Vagina (tissue), 2 donors: ENCODE measurements at regions not wholly inside any gene's neighbourhood (a gene's known extent, or its start where the extent isn't known, plus 50 kb on each side); places are given as distances from the start of the nearest gene placed in this dataset.

ENCODE experiments used
- POLR2A ChIP-seq, 2 donors: fragments of 450-650 bp; IDR thresholded peaks; one replicate each; pipeline ENCODE4 v1.6.1; 2017; ENCODE audit warnings: antibody characterized with exemption in 2 of 2, mild to moderate bottlenecking in 2 of 2, moderate library complexity in 2 of 2
- POLR2AphosphoS5 ChIP-seq, 2 donors: sonication (generic); formaldehyde crosslinking; IDR thresholded peaks; one replicate each; pipeline ENCODE4 v1.9.0; 2017; ENCODE audit warnings: antibody characterized with exemption in 2 of 2, mild to moderate bottlenecking in 2 of 2, low read depth in 1 of 2; ENCODE audit not compliant: insufficient read depth in 1 of 2
- TF ChIP-seq, protein P1 (sequence below), 3 experiments: fragments of 450-650 bp in 2 of 3; fragments of 200-600 bp in 1 of 3; sonication (generic) in 1 of 3; IDR thresholded peaks; one replicate each; pipeline ENCODE4 v1.5.1; 2017 to 2019; ENCODE audit warnings: antibody characterized with exemption in 3 of 3, mild to moderate bottlenecking in 2 of 3, moderate library complexity in 2 of 3

DNA sequence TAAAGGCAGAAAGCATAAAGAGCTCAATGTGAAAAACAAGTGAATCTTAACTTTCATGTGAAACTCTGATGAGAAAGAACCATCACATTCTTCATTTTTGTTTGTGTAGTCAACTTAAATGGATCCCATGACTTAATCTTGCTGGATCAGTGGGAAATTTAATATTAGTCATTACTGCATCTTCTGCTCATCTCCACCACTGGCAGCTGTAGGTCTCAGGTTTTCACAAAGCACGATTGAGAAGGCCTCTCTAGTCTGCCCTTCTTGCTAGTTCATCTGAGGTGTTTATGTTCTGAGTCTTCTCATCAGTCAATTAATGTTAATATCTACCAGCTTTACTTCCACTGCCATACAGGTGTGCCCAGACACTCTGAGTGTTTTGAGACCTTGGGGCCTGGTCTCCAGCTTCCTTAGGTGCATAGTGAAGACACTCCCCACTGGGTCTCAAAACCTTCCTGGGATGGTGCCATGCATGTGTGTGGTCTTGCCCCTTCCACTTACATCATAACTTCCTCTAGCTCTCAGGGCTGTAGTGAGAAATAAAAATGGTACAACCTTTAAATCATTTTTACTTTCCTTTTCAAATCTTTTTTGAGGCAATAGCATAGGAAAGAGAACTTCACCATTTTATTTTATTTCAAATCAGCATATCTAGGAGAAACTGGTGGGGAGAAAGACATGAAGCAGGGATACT is 421.6 kb upstream of the CBLB start:
- TF ChIP-seq, protein P1, sequence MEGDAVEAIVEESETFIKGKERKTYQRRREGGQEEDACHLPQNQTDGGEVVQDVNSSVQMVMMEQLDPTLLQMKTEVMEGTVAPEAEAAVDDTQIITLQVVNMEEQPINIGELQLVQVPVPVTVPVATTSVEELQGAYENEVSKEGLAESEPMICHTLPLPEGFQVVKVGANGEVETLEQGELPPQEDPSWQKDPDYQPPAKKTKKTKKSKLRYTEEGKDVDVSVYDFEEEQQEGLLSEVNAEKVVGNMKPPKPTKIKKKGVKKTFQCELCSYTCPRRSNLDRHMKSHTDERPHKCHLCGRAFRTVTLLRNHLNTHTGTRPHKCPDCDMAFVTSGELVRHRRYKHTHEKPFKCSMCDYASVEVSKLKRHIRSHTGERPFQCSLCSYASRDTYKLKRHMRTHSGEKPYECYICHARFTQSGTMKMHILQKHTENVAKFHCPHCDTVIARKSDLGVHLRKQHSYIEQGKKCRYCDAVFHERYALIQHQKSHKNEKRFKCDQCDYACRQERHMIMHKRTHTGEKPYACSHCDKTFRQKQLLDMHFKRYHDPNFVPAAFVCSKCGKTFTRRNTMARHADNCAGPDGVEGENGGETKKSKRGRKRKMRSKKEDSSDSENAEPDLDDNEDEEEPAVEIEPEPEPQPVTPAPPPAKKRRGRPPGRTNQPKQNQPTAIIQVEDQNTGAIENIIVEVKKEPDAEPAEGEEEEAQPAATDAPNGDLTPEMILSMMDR (IDR thresholded peaks at IDR 0.05), result no peak
- TF ChIP-seq POLR2AphosphoS5 (IDR thresholded peaks at IDR 0.05; ENCODE audit: insufficient read depth in 1 of 2, low read depth in 1 of 2), result no peak
- TF ChIP-seq POLR2A (IDR thresholded peaks at IDR 0.05), result no peak
